GM18867 (cell line): ENCODE measurements at regions not wholly inside any gene's neighbourhood (a gene's known extent, or its start where the extent isn't known, plus 50 kb on each side); places are given as distances from the start of the nearest gene placed in this dataset.

Experiments
- ATAC-seq: cut with Tn5 transposase; IDR thresholded peaks from one replicate; pipeline ENCODE4 v1.9.1; 2021; ENCODE audit warnings: mild to moderate bottlenecking, moderate library complexity; ENCODE audit not compliant: unreplicated experiment

- ATAC-seq, result no peak
Measured at GRCh38 chr6:169083508-169083874, 170.2 kb downstream of the THBS2 start.

- no peak for ATAC-seq
Measured at GRCh38 chr6:169082817-169083507, 170.7 kb downstream of the THBS2 start.

- ATAC-seq, result no peak
Measured at GRCh38 chr6:169082093-169082492, 171.6 kb downstream of the THBS2 start.

- no peak for ATAC-seq
Measured at GRCh38 chr6:169081248-169081647, 172.4 kb downstream of the THBS2 start.

- ATAC-seq, result no peak
Measured at GRCh38 chr6:169079650-169080049, 174.0 kb downstream of the THBS2 start.

GRCh38 chr6:169078399-169079145 is 175.1 kb downstream of the THBS2 start:
- no peak for ATAC-seq

GRCh38 chr6:169075915-169076654 is 177.6 kb downstream of the THBS2 start:
- no peak for ATAC-seq

GRCh38 chr6:169075211-169075914 is 178.3 kb downstream of the THBS2 start:
- no peak for ATAC-seq

- no peak for ATAC-seq
Measured at GRCh38 chr6:169074526-169074925, 179.1 kb downstream of the THBS2 start.

- ATAC-seq, result no peak
Measured at GRCh38 chr6:169073311-169073710, 180.3 kb downstream of the THBS2 start.

- ATAC-seq, result no peak
Measured at GRCh38 chr6:169072127-169073042, 181.3 kb downstream of the THBS2 start.

- ATAC-seq, result no peak
Measured at GRCh38 chr6:169071394-169071793, 182.3 kb downstream of the THBS2 start.

- no peak for ATAC-seq
Measured at GRCh38 chr6:169070506-169071176, 183.0 kb downstream of the THBS2 start.

- no peak for ATAC-seq
Measured at GRCh38 chr6:169069356-169069755, 184.3 kb downstream of the THBS2 start.

GRCh38 chr6:169064194-169064593 is 189.5 kb downstream of the THBS2 start:
- no peak for ATAC-seq

- ATAC-seq, result no peak
Measured at GRCh38 chr6:169062272-169062671, 191.4 kb downstream of the THBS2 start.

GRCh38 chr6:169058634-169059033 is 195.0 kb downstream of the THBS2 start:
- no peak for ATAC-seq

- no peak for ATAC-seq
Measured at GRCh38 chr6:169052462-169052861, 201.2 kb downstream of the THBS2 start.

- ATAC-seq, result no peak
Measured at GRCh38 chr6:169051371-169051770, 202.3 kb downstream of the THBS2 start.

GRCh38 chr6:169048865-169049205 is 204.8 kb downstream of the THBS2 start:
- ATAC-seq, result no peak
